ENCODE measurements at regions not wholly inside any gene's neighbourhood (a gene's known extent, or its start where the extent isn't known, plus 50 kb on each side); places are given as distances from the start of the nearest gene placed in this dataset.

- no peak for TF ChIP-seq CTCF (IDR thresholded peaks at IDR 0.05; ENCODE audit: insufficient read depth, low read length)
- TF ChIP-seq POLR2AphosphoS5 (IDR thresholded peaks at IDR 0.05; ENCODE audit: low read depth), result no peak
- no peak for TF ChIP-seq SPI1 (IDR thresholded peaks at IDR 0.05; ENCODE audit: borderline replicate concordance, low read depth)
- no peak for TF ChIP-seq GABPA (IDR thresholded peaks at IDR 0.05; ENCODE audit: low read depth)
Measured at GRCh38 chr12:127998988-127999387, 268.0 kb upstream of the TMEM132C start.

Measured in HL-60 (cell line).